Mesenteric fat pad (tissue), 1 donor: ENCODE measurements at regions not wholly inside any gene's neighbourhood (a gene's known extent, or its start where the extent isn't known, plus 50 kb on each side); places are given as distances from the start of the nearest gene placed in this dataset.

Experiments used
- DNase-seq: peaks from one replicate; pipeline ENCODE4 v3.0.0-alpha.2; 2020; ENCODE audit warnings: low spot score
- donor health status: DM: yes; HTN: yes; CAD: no.

GRCh38 chr15:69971771-69972170, 125.9 kb downstream of the TLE3 start:
- DNase-seq = no peak

GRCh38 chr15:69972436-69972835, 125.3 kb downstream of the TLE3 start:
- no peak for DNase-seq

- no peak for DNase-seq
These were observed 124.5 kb downstream of the TLE3 start for GRCh38 chr15:69973102-69973714.

- DNase-seq = no peak
These were observed 123.8 kb downstream of the TLE3 start for GRCh38 chr15:69973880-69974279.

GRCh38 chr15:69974321-69974720, 123.4 kb downstream of the TLE3 start:
- no peak for DNase-seq

- no peak for DNase-seq
These were observed 121.2 kb downstream of the TLE3 start for GRCh38 chr15:69976366-69976994.

- no peak for DNase-seq
These were observed 119.1 kb downstream of the TLE3 start for GRCh38 chr15:69978603-69979002.

- DNase-seq = no peak
These were observed 118.5 kb downstream of the TLE3 start for GRCh38 chr15:69979262-69979661.

- no peak for DNase-seq
These were observed 117.9 kb downstream of the TLE3 start for GRCh38 chr15:69979783-69980182.

GRCh38 chr15:69980341-69981059, 117.2 kb downstream of the TLE3 start:
- no peak for DNase-seq

GRCh38 chr15:69982037-69982436, 115.7 kb downstream of the TLE3 start:
- no peak for DNase-seq

- DNase-seq = no peak
These were observed 113.9 kb downstream of the TLE3 start for GRCh38 chr15:69983696-69984265.

- no peak for DNase-seq
These were observed 109.9 kb downstream of the TLE3 start for GRCh38 chr15:69987492-69988489.

- DNase-seq = no peak
These were observed 109.0 kb downstream of the TLE3 start for GRCh38 chr15:69988541-69989225.

- DNase-seq = no peak
These were observed 106.9 kb downstream of the TLE3 start for GRCh38 chr15:69990566-69991421.

GRCh38 chr15:69991551-69991980, 106.2 kb downstream of the TLE3 start:
- DNase-seq = no peak

- DNase-seq = no peak
These were observed 105.4 kb downstream of the TLE3 start for GRCh38 chr15:69992348-69992747.

- no peak for DNase-seq
These were observed 103.1 kb downstream of the TLE3 start for GRCh38 chr15:69994429-69995205.
